Neuronal stem cell (in vitro differentiated cells): ENCODE measurements at regions not wholly inside any gene's neighbourhood (a gene's known extent, or its start where the extent isn't known, plus 50 kb on each side); places are given as distances from the start of the nearest gene placed in this dataset.

Experiments
- DNase-seq: peaks from one replicate; pipeline ENCODE4 v3.0.0-alpha.2; 2013; ENCODE audit warnings: low spot score
- H2AFZ ChIP-seq: one replicate; pipeline ENCODE4 v1.6.1; 2013; ENCODE audit warnings: mild to moderate bottlenecking, low read length, inconsistent platforms
- H2AK5ac ChIP-seq: 2 replicates; pipeline ENCODE4 v1.6.1; 2013; ENCODE audit warnings: low read depth, mild to moderate bottlenecking, inconsistent platforms, low read length, moderate library complexity, mixed read lengths
- H2BK120ac ChIP-seq: 2 replicates; pipeline ENCODE4 v1.6.1; 2013; ENCODE audit warnings: low read depth, mild to moderate bottlenecking, inconsistent platforms, low read length, moderate library complexity, mixed read lengths
- H2BK12ac ChIP-seq: one replicate; pipeline ENCODE4 v1.6.1; 2013; ENCODE audit warnings: low read length, inconsistent platforms
- H2BK15ac ChIP-seq: 2 replicates; pipeline ENCODE4 v1.6.1; 2013; ENCODE audit warnings: mild to moderate bottlenecking, low read length, inconsistent platforms, mixed read lengths
- H2BK5ac ChIP-seq: one replicate; pipeline ENCODE4 v1.6.1; 2013; ENCODE audit warnings: inconsistent platforms, mild to moderate bottlenecking, low read length, moderate library complexity
- H3K14ac ChIP-seq: one replicate; pipeline ENCODE4 v1.6.1; 2013; ENCODE audit warnings: low read length, inconsistent platforms
- H3K18ac ChIP-seq: 2 replicates; pipeline ENCODE4 v1.6.1; 2013; ENCODE audit warnings: low read length, inconsistent platforms
- H3K23ac ChIP-seq: 2 replicates; pipeline ENCODE4 v1.6.1; 2013; ENCODE audit warnings: low read depth, mild to moderate bottlenecking, mixed read lengths, low read length, inconsistent platforms; ENCODE audit not compliant: poor library complexity
- H3K27ac ChIP-seq: replicated peaks from 3 replicates; pipeline ENCODE4 v1.5.1; 2013; ENCODE audit warnings: low read length, inconsistent platforms
- H3K27me3 ChIP-seq, 3 experiments: 2 replicates each; pipeline ENCODE4 v1.6.1; 2013; ENCODE audit warnings: low read length in 3 of 3, mild to moderate bottlenecking in 2 of 3, inconsistent platforms in 1 of 3, low read depth in 1 of 3, mixed read lengths in 1 of 3, moderate library complexity in 1 of 3; ENCODE audit not compliant: control insufficient read depth in 3 of 3, insufficient read depth in 3 of 3
- H3K36me3 ChIP-seq, 2 donors: replicated peaks in 1 of 2; 2 replicates each; pipeline ENCODE4 v1.6.1; 2013; ENCODE audit warnings: low read length in 2 of 2; ENCODE audit not compliant: control insufficient read depth in 2 of 2, insufficient read depth in 2 of 2
- H3K4ac ChIP-seq: 2 replicates; pipeline ENCODE4 v1.6.1; 2013; ENCODE audit warnings: inconsistent platforms, mild to moderate bottlenecking, low read length, moderate library complexity
- H3K4me1 ChIP-seq, 2 donors: 1 replicate in 1 of 2; 2 replicates in 1 of 2; pipeline ENCODE4 v1.6.1; 2013; ENCODE audit warnings: low read length in 2 of 2, low read depth in 1 of 2; ENCODE audit not compliant: control insufficient read depth in 2 of 2, insufficient read depth in 1 of 2
- H3K4me2 ChIP-seq: one replicate; pipeline ENCODE4 v1.6.1; 2013; ENCODE audit warnings: mild to moderate bottlenecking, low read length, inconsistent platforms; ENCODE audit not compliant: insufficient read depth, poor library complexity, severe bottlenecking
- H3K4me3 ChIP-seq, 2 donors: 2 replicates each; pipeline ENCODE4 v1.5.1; 2013; ENCODE audit warnings: low read length in 2 of 2, mild to moderate bottlenecking in 2 of 2, inconsistent platforms in 1 of 2, moderate library complexity in 1 of 2
- H3K79me1 ChIP-seq: one replicate; pipeline ENCODE4 v1.6.1; 2013; ENCODE audit warnings: low read depth, mild to moderate bottlenecking, inconsistent platforms, low read length, moderate library complexity
- H3K9ac ChIP-seq: one replicate; pipeline ENCODE4 v1.6.1; 2013; ENCODE audit warnings: mild to moderate bottlenecking, low read depth, low read length, inconsistent platforms; ENCODE audit not compliant: poor library complexity
- H3K9me3 ChIP-seq, 2 donors: replicated peaks in 1 of 2; 2 replicates each; pipeline versions ENCODE3 to v1.6.1; 2013; ENCODE audit warnings: low read length in 2 of 2, mild to moderate bottlenecking in 2 of 2, inconsistent platforms in 1 of 2, low read depth in 1 of 2, mixed read lengths in 1 of 2, moderate library complexity in 1 of 2; ENCODE audit not compliant: control insufficient read depth in 2 of 2, insufficient read depth in 1 of 2
- H4K8ac ChIP-seq: one replicate; pipeline ENCODE4 v1.6.1; 2013; ENCODE audit warnings: low read depth, mild to moderate bottlenecking, inconsistent platforms, low read length, moderate library complexity
- H4K91ac ChIP-seq: one replicate; pipeline ENCODE4 v1.6.1; 2013; ENCODE audit warnings: low read length, low read depth, mild to moderate bottlenecking, inconsistent platforms; ENCODE audit not compliant: poor library complexity
- WGBS, 2 donors: extraction: QIAGEN DNeasy Blood & Tissue Kit; methylation state at CpG; one replicate each; pipeline ENCODE4 v1.1.7; 2013; ENCODE audit warnings: missing lambda C conversion rate in 2 of 2, mixed read lengths in 1 of 2; ENCODE audit not compliant: insufficient read length in 2 of 2, insufficient replicate concordance in 1 of 2; ENCODE audit errors: extremely low coverage in 2 of 2; 5-methylcytosine and 5-hydroxymethylcytosine counted together

DNA sequence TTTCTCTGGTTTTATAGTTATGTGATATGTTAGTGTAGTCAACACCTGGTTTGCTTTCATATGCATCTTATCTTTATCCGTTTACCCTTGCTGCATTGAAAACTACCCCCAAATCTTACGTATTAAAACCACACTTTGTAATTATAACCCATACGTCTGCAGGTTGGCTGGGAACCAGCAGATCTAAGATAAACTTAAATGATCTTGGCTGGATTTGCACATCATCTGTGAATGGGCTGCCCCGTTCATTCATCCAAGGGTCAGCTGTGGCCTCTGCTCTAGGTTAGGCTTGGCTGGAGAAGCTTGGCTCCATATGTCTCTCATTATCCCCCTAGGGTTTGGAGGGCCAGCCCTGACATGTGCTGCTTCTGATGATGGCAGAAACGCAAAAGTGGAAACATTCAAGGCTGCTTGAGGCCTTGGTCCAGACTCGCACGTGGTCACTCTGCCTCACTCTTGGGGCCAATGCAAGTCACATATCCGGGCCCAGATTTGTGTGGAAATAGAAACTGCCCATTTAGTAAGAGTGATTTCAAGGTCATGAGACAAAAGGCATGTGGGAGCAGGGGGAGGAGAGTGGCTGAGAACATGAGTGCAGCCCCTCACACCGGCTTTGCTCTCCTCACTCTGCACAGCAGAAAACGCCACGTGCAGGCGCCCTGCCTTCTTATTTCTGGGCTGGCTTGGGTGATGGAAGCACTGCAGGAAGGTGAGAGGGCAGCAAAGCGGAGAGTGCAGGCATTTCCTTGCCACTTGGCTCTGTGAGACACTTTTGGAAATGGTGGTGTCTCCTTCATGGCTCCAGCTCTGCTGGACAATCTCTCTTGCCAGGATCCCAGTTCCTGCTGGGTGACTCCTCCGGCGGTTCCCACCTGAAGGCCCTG is 553.8 kb downstream of the GLRX3 start:
- Histone ChIP-seq H3K4me1 (no peaks in the 10 kb centered on the region), H2BK15ac (no peak overlapping the region), H3K18ac (no peak overlapping the region), H3K4me3 (no peak overlapping the region), H4K91ac (no peak overlapping the region), H3K4me2 (no peak overlapping the region), H2BK5ac (no peak overlapping the region), H3K27me3 (no peaks in the 10 kb centered on the region), H2BK120ac (no peak overlapping the region), H3K9ac (no peak overlapping the region), H2AK5ac (no peak overlapping the region), H3K27ac (no peak overlapping the region), H2AFZ (no peak overlapping the region), H3K79me1 (no peaks in the 10 kb centered on the region), H3K36me3 (no peaks in the 10 kb centered on the region), H4K8ac (no peak overlapping the region), H3K23ac (peak overlapping the region; percentile 18), H2BK12ac (no peak overlapping the region), H3K14ac (no peak overlapping the region), H3K9me3 (no peaks in the 10 kb centered on the region), H3K4ac (no peak overlapping the region)
- DNase-seq, result no peak
- WGBS, 2 donors, result no CpG with 5 or more reads among the region's 15 CpGs

DNA sequence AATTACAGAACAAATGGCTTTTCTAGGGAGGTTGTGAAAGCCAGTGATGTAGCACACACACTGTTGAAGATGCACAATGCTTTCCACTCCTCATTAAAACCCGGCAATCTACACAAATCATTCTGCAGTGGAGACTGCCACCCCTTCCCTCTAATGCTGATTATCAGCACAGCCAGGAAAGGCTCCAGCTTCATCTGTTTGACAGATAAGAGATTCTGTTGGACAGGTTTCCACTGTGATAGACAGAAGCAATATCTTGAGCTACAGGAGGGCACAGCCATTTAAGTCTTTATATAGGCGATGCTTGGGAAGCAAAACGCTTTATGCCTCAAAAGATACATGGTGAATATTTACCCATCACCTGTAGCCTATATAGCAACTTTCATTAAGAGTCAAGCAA is 555.6 kb downstream of the GLRX3 start:
- Histone ChIP-seq H3K27me3 (no peaks in the 10 kb centered on the region), H3K9ac (no peak overlapping the region), H2BK15ac (no peak overlapping the region), H3K79me1 (no peaks in the 10 kb centered on the region), H3K14ac (no peak overlapping the region), H3K4me2 (no peak overlapping the region), H2AK5ac (no peak overlapping the region), H2BK5ac (no peak overlapping the region), H2BK12ac (no peak overlapping the region), H3K27ac (no peak overlapping the region), H2AFZ (no peak overlapping the region), H3K23ac (no peak overlapping the region), H3K4ac (no peak overlapping the region), H3K4me3 (no peak overlapping the region), H4K91ac (no peak overlapping the region), H3K9me3 (no peaks in the 10 kb centered on the region), H3K36me3 (no peaks in the 10 kb centered on the region), H2BK120ac (no peak overlapping the region), H3K4me1 (no peaks in the 10 kb centered on the region), H4K8ac (no peak overlapping the region), H3K18ac (no peak overlapping the region)
- no peak for DNase-seq
- WGBS, 2 donors, result no CpG with 5 or more reads among the region's 3 CpGs

DNA sequence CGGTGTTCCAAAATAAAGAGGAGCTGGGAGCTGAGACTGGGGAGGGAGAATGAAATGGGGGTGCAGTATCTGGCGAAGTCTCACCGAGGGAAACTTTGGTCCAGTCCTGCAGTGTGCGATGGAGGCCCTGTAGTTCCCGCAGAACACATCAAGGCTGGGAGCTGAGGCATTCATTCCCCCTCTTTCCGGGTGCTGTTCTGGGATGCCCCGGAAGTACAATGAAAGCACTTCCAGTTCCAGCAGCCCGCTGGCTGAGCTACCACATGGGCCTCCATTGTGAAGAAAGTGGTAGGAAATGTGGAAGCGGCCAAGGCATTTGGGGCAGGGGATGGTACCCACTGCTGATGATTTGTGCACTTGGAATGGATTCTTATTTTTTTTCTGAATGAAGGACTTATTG is 560.7 kb downstream of the GLRX3 start:
- H2BK15ac ChIP-seq, result no peak overlapping the region
- H3K27me3 ChIP-seq, result no peaks in the 10 kb centered on the region
- no peaks in the 10 kb centered on the region for H3K79me1 ChIP-seq
- no peak overlapping the region for H2AFZ ChIP-seq
- no peak overlapping the region for H3K9ac ChIP-seq
- no peak overlapping the region for H3K14ac ChIP-seq
- H2BK12ac ChIP-seq, result no peak overlapping the region
- no peak overlapping the region for H3K18ac ChIP-seq
- no peak overlapping the region for H4K91ac ChIP-seq
- H3K4ac ChIP-seq, result no peak overlapping the region
- no peak overlapping the region for H3K27ac ChIP-seq
- no peak overlapping the region for H2BK5ac ChIP-seq
- no peaks in the 10 kb centered on the region for H3K36me3 ChIP-seq
- DNase-seq, result no peak
- no peak overlapping the region for H3K4me3 ChIP-seq
- H3K9me3 ChIP-seq, result no peaks in the 10 kb centered on the region
- H3K23ac ChIP-seq, result no peak overlapping the region
- peaks cover 0 to 3% of the 10 kb centered on the region in 2 donors for H3K4me1 ChIP-seq
- no peak overlapping the region for H2BK120ac ChIP-seq
- no peak overlapping the region for H2AK5ac ChIP-seq
- no peak overlapping the region for H3K4me2 ChIP-seq
- H4K8ac ChIP-seq, result no peak overlapping the region
- WGBS, 2 donors, result no CpG with 5 or more reads among the region's 9 CpGs

DNA sequence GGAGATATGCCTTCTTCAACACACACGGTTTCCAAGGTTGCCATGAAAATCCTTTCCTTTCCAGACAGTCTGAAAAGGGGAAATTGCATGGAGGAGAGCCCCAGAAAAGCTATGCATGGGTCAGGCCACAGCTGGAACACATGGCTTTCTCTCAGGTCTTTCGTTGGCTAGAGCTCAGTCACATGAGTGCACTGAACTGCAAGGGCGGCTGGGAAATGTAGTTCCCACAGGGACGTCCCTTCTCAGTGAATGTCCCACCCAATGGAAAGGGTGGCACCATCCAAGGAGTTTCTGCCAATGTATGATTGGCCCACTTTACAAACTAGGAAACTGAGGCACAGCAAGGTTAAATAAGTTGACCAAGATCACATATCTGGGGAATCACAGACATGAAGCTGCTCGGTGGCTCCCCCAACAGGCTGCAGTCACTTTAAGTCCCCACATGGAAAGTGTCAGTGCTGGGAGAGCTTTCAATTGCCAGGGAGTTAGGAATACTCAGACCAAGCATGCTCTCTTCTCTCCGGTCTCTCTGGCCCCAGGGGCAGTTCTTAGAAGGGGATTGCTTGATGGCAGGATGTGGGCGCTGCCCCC is 571.3 kb downstream of the GLRX3 start:
- no CpG with 5 or more reads among the region's 7 CpGs for WGBS, 2 donors
- Histone ChIP-seq H3K4ac (no peak overlapping the region), H4K8ac (no peak overlapping the region), H3K18ac (no peak overlapping the region), H2BK120ac (no peak overlapping the region), H3K9me3 (no peaks in the 10 kb centered on the region), H3K23ac (no peak overlapping the region), H3K27me3 (no peaks in the 10 kb centered on the region), H3K4me3 (no peak overlapping the region), H3K4me2 (no peak overlapping the region), H3K79me1 (no peaks in the 10 kb centered on the region), H2BK12ac (peak overlapping the region; percentile 61), H2BK5ac (no peak overlapping the region), H2BK15ac (no peak overlapping the region), H3K4me1 (no peaks in the 10 kb centered on the region), H4K91ac (no peak overlapping the region), H2AFZ (peak overlapping the region; percentile 35), H2AK5ac (no peak overlapping the region), H3K27ac (no peak overlapping the region), H3K36me3 (no peaks in the 10 kb centered on the region), H3K14ac (peak overlapping the region; percentile 39), H3K9ac (no peak overlapping the region)
- no peak for DNase-seq
